HG02981 (cell line): ENCODE measurements at regions not wholly inside any gene's neighbourhood (a gene's known extent, or its start where the extent isn't known, plus 50 kb on each side); places are given as distances from the start of the nearest gene placed in this dataset.
"Not testable (repeated sequence)": the region's sequence is repeated elsewhere in the genome, so short reads cannot be mapped to it uniquely, and the experiment has no call there.

Experiments used
- ATAC-seq: cut with Tn5 transposase; IDR thresholded peaks from one replicate; pipeline ENCODE4 v1.9.1; 2021; ENCODE audit warnings: mild to moderate bottlenecking, moderate library complexity; ENCODE audit not compliant: unreplicated experiment

GRCh38 chr18:67144329-67144728 lies 372.2 kb downstream of the DSEL start:
- ATAC-seq, result no peak

GRCh38 chr18:67143028-67143427 lies 373.5 kb downstream of the DSEL start:
- no peak for ATAC-seq

GRCh38 chr18:67142604-67143003 lies 373.9 kb downstream of the DSEL start:
- no peak for ATAC-seq

GRCh38 chr18:67140495-67140894 lies 376.0 kb downstream of the DSEL start:
- no peak for ATAC-seq

- ATAC-seq, result no peak
These were observed 376.6 kb downstream of the DSEL start for GRCh38 chr18:67139899-67140298.

- ATAC-seq, result no peak
These were observed 380.5 kb downstream of the DSEL start for GRCh38 chr18:67135981-67136380.

- no peak for ATAC-seq
These were observed 381.6 kb downstream of the DSEL start for GRCh38 chr18:67134911-67135310.

- ATAC-seq, result no peak
These were observed 382.9 kb downstream of the DSEL start for GRCh38 chr18:67133669-67134068.

- no peak for ATAC-seq
These were observed 383.6 kb downstream of the DSEL start for GRCh38 chr18:67132919-67133318.

GRCh38 chr18:67131498-67131897 lies 385.0 kb downstream of the DSEL start:
- ATAC-seq, result no peak

- ATAC-seq, result not testable (repeated sequence)
These were observed 389.8 kb downstream of the DSEL start for GRCh38 chr18:67126751-67127150.

GRCh38 chr18:67123901-67124300 lies 392.6 kb downstream of the DSEL start:
- no peak for ATAC-seq

- no peak for ATAC-seq
These were observed 398.7 kb downstream of the DSEL start for GRCh38 chr18:67117804-67118203.

- ATAC-seq, result no peak
These were observed 407.0 kb downstream of the DSEL start for GRCh38 chr18:67109535-67109934.

- ATAC-seq, result no peak
These were observed 407.6 kb downstream of the DSEL start for GRCh38 chr18:67108894-67109293.

- peak; percentile 95 for ATAC-seq
These were observed 411.7 kb downstream of the DSEL start for GRCh38 chr18:67104700-67105284.

GRCh38 chr18:67094123-67094522 lies 422.4 kb downstream of the DSEL start:
- ATAC-seq, result no peak

- no peak for ATAC-seq
These were observed 424.4 kb downstream of the DSEL start for GRCh38 chr18:67092141-67092540.

GRCh38 chr18:67081482-67082211 lies 434.9 kb downstream of the DSEL start:
- ATAC-seq, result no peak

- no peak for ATAC-seq
These were observed 435.9 kb downstream of the DSEL start for GRCh38 chr18:67080601-67081000.

- ATAC-seq, result no peak
These were observed 442.2 kb downstream of the DSEL start for GRCh38 chr18:67074309-67074708.

GRCh38 chr18:67072791-67073190 lies 443.7 kb downstream of the DSEL start:
- ATAC-seq, result no peak

- no peak for ATAC-seq
These were observed 447.9 kb downstream of the DSEL start for GRCh38 chr18:67068608-67069007.
